Glomerular visceral epithelial cell (primary cell): ENCODE measurements at regions not wholly inside any gene's neighbourhood (a gene's known extent, or its start where the extent isn't known, plus 50 kb on each side); places are given as distances from the start of the nearest gene placed in this dataset.

Experiments
- DNase-seq: peaks from one replicate; pipeline ENCODE4 v3.0.0-alpha.2; 2016; ENCODE audit errors: extremely low spot score

DNA sequence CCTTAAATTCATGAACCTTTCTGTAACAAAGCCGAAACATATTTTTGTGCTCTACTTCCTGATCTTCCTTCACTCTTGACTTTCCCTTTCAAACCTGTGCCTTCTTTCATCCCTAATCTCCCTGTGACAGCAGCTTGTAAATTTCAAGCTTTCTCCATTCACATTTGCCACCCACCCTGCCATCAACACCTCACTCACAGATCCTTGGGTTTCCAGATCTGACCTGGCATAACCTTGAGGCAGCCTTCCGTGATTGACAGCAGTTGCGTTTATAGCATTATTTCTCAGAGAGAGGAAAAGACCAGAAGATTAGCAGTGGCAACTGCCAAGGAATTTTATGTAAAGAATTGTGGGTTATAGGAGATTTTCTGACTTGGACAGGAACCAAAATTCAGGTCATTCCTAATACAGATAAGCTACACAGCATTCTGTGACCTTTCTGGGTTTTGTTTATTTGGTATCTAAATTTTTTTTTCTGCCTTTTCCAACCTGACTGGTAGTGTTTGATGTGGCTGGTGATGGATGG lies 260.0 kb downstream of the NR2F1-AS1 start:
- no peak for DNase-seq

DNA sequence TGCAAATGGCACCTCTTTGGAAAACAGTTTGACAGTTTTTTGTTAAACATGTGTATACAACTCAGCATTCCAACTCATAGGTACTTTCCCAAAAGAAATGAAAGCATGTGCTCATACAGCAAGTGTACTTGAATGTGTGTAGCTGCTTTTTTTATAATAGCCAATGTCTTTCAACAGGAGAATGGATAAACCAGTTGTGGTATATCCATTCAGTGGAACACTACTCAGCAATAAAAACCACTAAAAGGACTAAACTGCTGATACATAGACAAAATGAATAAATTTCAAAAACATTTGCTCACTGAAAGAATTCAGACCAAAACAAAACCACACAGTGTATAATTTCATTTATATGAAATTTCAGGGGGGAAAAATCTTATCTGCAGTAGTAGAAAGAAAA lies 267.3 kb downstream of the NR2F1-AS1 start:
- DNase-seq, result no peak

DNA sequence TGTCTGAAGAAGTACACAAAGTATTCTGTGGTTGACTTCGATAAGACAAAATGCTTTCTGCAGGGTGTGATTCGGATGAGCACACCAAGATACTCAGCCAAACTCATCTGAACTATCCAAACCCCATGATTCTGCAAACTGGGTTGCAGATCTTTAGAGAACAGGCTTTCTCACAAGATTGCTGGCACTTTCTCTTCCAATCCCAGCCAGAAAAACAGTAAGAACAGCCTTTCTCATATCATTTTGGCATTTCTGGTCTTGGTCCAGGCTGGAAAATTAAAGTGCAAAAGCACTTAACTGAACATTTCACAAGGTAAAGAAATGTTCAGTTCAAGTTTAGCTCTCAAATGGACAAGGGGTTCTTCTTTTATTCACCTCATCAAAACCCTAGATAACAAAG lies 269.1 kb downstream of the NR2F1-AS1 start:
- no peak for DNase-seq

DNA sequence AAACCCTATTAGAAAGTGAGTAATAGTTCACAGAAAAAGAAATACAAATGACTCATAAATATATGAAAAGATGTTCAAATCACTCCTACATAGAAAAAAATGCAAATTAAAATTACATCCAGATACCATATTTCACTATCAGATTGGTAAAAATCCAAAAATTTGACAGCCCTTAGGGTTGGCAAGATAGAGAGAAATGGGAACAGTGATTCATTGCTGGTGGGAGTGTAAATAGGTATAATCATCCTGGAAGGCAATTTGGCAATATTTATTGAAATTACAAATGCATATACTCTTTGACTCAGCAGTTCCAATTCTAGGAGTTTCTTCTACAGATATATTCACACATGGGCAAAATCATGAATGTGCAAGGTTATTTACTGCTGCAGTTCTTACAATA lies 273.5 kb downstream of the NR2F1-AS1 start:
- no peak for DNase-seq

DNA sequence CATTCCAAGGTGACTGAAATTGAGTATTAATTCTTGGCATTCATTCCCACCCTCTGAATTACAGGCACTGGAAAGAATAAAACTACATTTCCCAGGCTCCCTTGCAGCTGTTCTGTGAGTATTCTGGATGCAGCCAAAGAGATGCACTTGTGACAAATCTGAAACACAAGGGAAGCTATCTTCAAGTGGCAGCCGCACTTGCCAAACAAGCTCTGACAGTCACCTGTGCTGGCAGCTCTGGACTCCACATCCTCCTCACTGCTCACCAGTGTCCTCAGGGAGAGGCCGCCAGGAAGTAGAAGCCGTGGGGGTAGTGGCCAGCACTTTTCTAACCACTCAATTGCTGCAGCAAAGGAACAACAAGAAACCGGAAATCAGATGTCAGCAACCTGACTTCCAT lies 275.0 kb downstream of the NR2F1-AS1 start:
- DNase-seq, result no peak

DNA sequence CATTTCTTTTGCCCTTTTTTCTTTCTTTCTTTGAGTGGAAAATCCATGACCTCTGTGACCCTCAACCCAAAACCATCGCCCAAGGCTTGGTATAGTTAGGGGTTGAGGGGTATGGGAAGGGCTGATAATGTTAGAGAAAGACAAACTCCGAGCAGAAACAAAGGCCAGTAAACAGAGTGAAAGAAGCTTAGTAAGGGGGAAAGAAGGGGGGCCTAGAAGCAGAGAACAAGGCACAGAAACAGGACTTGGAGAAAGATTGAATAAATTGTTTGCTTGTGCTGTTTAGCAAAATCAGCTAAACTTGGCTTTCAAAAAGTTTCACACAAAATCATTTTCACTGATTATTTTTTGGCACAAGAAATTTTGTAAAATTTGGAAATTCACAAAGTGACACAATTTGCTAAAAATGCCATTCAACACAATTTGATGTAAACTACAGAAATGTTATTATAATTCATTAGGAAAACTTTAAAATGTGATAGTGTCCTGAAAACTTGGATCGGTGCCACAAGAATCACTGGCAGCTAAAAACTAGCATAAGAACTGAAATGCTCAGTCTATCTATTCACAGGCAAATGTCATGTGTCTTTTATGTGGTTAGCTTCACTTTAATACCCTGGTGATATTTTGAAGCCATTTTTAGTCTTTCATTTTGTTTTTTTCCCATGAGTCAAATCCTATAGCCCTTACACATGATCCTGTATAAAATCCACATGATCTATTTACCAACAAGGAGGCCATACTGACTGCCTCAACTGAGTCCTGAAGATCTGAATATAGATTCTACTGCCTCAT lies 276.4 kb downstream of the NR2F1-AS1 start:
- no peak for DNase-seq

DNA sequence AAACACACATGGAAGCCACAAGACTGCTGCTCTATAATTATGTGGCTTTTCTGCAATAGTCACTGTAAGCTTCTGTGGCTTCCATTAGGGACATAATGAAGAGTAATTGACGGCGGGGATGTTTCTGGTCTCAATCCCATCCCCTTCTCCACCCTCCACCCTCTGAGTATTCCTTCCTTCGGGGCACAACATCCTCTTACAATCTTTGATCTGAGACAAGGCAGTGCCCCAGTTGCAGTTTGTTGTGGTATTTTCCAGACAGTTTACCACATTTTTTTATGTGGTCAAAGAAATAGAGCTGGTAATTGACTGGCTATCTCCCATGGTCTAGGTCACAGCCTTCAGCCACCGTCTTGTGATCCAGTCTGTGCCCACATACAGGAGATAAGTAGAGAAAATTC lies 277.7 kb downstream of the NR2F1-AS1 start:
- DNase-seq, result peak; percentile 31

DNA sequence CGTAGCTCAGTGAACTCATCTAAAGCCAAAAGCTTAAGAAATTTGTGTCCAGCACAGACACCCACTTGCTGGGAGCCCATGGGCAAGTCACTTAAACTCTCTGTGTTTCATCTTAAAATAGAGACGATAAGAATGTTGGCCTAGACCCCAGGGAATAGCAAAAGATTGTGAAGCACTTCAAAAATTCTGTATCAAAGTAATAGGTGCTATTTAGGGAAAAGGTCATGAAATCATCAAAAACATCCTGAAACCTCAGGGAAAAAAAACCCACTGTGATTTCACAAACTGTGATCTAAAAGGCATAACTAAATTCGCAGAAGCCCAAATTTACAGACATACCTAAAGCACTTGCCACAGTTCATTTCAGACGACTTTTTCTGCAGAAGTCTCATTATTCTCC lies 278.3 kb downstream of the NR2F1-AS1 start:
- DNase-seq, result no peak

DNA sequence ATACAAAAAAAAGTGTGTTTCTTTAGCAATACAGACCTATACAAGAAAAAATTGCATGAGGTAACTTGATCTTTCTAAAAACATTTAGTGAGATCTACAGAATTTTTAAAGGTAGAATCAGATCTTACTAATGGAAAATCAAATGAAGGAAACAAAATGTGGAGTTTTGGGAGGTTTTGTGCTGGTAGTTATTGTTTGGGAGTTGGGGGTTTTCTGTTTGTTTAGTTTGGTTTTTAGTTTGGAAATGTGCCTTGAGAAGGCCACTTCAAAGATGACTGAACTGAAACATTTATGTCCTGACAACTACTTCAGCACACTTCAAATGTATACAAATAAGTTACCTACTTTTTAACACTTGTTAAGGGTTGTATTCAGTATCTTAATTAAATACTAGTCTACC lies 280.1 kb downstream of the NR2F1-AS1 start:
- no peak for DNase-seq

DNA sequence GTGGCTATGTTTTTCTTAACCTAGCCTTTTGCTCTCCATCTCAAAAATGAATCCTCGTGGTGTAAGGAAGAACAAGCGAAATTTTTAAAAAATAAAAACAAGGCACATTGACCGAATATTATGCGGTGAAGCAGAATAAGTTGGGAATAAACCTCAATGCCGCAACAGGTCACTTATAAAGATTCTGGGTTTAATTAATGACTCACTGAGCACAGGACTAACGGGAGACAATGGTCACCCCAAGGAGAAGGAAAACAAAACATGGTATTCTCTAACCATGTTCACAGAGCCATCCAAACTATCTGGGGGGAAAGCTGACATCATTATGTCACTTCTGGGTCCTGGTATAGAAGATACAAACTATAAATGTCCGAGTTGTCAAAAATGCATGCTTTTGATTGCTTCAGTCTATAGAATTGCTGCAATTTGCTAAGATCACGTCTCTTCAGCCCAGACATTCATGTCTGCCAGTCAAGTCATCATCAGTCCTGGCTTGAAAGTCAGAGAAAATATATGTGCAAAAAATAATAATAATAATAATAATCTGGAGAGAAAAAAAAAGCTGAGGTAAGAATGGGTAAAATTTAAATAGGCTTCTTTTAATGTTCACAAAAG lies 280.6 kb downstream of the NR2F1-AS1 start:
- no peak for DNase-seq

DNA sequence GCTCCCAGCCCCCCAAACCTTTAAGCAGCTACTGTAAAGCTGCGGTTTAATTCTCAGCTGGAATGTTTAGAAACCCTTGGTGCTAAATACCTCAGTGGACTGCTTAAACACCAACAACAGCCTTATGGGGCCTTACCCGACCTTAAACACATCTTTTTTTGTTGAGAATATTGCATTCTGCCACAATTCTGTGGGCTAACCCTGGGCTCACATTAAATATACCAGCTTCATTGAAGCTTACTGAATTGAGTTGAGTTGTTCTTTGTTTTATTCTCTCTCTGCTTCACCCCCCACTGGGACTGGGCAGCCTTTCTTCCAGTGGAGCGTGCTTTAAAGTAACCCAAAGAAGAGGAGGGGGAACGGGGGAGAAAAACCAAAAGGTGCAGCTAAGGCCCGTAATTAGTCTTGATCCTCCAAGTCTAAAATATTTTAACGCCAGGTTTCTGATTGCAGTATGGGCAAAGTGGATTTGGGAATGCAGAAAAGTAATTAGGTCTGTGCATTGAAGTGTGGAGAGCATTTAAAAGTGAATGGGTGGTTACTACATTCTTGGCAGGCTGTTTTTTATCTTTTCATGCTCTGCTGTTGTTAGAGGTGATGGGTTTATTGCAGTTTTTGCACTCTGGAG lies 281.2 kb downstream of the NR2F1-AS1 start:
- peak; percentile 93 for DNase-seq

DNA sequence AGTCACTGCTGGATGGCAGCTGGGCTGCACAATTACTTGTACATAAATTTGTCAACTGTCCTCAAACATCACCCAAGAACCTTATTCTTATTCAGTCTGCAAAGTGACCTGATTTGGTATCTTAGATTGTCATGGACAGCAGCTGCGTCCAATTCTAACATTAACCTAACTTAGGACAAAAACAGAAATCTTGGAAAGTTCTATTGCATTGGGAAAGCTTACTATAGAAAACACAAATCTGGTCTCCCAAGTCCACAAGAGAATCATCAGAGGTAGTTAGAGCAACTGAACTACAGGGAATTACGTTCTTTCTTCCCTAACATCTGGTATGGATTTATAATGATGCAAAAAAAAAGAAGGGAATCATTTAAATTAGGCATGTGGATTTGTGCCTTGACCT lies 283.9 kb downstream of the NR2F1-AS1 start:
- DNase-seq, result no peak

DNA sequence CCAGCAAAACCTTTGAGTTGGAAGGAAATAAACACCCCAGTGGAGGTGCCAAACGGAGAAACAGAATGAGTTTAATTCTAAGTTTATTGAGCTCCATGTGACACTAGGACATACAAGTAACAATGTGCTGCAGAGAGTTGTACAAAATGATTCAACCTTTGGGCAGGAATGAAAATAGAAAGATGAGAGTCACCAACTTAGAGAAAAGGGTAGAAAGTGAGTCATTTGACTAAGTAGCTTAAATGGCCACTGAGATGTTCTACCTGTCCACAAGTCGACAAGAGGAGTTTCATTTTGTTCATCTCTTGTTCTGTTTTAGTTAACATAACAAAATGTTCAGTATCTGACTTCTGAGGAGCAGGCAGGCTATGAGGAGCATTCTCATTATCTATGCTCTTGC lies 284.7 kb downstream of the NR2F1-AS1 start:
- no peak for DNase-seq

DNA sequence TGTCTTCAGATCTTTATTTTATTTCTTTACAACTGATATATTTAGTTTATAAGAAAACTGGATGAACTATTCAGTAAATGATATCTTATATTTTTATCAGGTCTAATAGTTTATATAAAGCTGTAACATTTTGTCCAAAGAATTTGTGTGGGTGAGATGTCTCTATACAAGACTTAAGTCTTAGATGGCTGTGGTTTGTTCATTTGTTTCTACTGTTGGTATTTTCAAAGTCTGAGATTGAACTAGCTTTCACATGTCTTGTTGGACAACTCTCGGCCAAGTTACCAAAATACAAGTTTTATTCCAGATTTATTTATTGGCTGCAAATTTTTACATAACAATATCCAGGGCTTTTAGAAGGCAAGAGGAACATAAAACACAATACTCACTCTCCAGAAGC lies 286.0 kb downstream of the NR2F1-AS1 start:
- no peak for DNase-seq

DNA sequence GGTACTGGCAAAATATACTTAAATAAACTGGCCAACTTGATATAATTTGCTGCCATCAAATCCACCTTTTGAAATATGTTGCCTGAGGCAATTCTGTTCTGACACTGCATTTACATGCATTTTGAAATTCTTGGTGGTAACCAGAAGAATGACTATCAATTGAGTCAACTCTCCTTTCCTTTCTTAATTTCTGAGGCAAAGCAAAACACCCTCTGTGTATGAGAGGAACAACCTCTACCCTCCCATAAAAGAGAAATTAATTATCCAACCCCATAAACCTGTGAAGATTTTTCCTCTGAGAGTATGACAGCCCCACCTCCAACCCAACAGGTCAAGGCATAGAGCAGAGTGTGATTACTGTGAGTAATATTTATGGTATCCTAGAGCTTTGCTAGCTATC lies 286.8 kb downstream of the NR2F1-AS1 start:
- peak; percentile 22 for DNase-seq

DNA sequence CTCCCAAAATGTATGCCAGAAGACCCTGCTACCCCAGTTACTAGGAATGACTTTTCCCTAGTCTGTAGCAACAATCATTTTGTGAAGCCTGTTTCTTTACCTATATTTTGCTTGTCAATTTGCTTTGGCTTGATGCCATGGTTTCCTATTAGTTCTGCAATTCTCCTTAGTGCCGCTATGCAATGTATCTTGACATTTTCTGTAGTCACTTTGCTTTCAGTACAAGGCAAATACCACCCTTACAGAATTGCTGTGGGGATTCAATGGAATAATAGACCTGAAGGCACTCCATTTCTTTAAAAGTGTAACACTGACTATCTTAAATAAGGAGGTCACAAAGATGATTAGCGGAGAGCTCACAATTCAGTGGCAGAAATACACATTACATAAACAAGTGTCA lies 291.1 kb downstream of the NR2F1-AS1 start:
- no peak for DNase-seq

DNA sequence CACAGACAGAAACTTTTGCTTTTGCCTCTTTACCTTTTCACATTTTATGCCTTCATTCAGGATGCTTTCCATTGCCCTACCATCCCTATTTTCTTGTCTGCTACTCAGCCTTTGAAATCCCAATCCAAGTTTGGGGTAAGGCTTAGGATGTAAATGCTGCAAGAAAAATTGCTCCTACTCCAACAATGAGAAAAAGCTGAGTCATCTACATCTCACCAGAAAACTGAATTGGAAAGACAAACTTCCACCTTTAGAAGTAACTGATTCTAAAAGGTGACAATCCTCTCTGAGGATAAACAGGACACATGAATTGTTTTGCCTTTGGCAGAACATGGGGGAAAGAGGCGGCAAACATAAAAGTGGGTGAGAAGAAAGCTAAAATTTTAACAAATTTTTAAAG lies 295.6 kb downstream of the NR2F1-AS1 start:
- DNase-seq, result no peak

DNA sequence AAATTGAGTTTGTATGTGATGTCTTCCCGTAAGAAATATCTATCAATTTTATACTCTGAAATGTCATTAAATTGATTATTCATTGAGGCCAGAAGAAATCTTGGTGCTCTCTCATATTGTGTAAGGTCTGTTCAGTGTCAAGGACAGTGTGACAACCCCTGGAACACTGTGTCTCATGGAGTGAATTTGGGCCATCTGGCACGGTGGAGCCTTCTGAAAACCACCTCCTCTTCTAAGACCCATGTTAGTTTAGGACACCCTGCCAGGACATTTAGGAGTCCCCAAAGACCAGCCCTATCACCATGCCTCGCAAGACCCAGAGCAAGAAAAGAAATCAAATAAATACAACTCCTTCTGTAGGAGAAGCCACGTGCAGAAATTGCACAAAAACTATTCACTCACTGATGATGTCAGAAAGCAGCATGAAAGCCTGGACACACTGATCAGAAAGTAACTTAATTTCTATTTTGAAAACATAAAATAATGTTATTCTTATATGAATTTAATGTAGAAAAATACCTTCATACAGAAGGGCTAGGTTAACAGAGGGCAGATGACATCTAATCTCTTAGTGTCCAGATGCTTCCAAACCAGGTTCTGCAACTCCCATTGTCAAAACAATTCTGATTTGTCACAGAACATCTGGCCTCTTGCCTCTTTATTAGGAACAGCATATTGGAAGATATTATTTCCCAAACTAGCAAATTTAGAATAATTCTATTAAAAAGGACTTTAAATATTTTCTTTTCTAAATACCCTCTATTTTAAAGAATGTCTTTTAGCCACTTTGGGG lies 298.8 kb downstream of the NR2F1-AS1 start:
- DNase-seq, result no peak

DNA sequence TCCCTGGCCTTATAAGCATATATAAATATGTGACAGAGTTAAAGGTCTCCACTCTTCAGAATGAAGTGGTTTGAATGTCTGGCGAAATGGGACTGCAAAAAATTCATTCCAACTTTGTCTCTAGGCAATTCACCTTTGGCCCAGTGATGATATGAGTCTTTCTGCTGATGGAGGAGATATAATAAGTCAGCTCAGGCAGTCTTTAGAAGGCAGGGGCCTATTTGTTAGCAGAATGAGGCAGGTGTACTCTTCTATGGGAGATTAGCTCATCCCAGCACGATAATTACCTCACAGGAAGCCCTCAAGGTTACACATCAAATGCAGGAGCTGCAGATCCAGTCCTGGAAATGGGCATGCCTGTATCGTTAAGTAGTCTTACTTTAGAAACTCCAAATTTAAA lies 300.5 kb downstream of the NR2F1-AS1 start:
- no peak for DNase-seq

DNA sequence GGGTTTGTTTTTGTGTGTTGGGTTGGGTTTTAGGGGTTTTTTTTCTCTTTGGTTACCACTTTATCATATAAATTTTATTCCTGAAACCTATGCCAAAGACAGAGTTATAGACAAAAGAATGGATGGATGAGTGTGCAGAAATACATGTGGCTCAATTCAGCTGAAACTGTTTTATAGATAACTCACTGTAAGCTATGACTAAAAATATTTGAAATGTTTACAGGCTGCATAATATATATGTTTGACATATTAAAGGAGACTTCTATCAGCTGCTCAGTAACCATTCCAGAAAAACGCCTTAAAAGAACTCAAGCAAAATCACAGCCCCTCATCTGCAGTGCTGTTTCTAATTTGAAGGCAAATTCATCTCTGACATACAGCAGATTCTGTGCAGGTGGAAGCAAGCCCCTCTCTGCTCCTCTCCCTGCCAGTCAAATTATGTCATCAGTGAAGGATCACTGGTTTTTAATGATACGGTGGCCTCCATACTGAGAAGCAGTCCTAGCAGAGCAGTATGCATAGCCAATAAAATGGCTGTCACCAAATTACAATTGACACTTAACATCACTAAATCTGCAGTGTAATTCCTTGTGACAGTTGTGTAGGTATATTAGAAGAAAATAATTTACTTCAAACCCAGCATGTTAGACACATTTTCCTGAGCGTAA lies 301.6 kb downstream of the NR2F1-AS1 start:
- no peak for DNase-seq

DNA sequence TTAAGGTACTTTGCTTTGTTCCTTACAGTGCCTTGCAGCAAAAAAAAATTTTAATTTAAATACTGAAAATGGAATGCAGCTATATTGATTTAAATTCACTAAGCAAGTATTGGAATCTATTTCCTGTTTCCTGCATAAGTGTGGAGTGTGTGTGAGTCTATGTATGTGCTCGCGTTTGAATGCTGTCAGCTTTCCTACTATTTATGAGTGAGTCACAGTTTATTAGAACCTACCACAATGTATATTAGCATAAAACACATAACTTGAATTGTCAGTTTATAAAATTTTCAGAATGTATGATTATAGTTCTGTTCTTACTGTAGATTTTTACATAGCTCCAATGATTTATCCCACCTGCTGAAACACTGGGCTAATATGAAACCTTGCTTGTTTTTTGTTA lies 302.1 kb downstream of the NR2F1-AS1 start:
- no peak for DNase-seq

DNA sequence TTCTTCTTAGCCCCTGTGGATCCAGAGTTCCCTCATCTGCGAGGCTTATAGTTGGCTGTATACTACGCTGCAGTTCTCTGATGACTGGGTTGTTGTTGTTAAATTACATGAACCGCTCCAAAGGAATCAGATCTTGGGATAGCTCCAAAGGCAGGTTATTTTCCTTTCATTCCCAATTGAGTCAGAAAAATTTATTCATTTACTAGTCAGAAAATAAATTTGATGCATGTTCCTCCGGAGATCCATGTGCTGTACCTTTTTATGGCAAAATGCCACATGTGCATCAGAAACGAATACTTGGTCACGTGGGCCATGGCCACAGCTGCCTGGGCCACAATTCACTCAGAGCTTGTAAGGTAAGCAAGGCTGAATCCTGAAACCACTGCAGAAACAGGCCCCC lies 304.0 kb downstream of the NR2F1-AS1 start:
- no peak for DNase-seq
